Dendritic cell treated with granulocyte-macrophage colony-stimulating factor and Interleukin-4, amounts not matched to agents 40 ng/mL and 50 ng/mL, for 4 days (primary cell): ENCODE measurements at regions not wholly inside any gene's neighbourhood (a gene's known extent, or its start where the extent isn't known, plus 50 kb on each side); places are given as distances from the start of the nearest gene placed in this dataset.

Experiments
- H3K27ac Mint-ChIP-seq: one replicate; pipeline ENCODE4 v1.8.0; 2022; ENCODE audit warnings: mild to moderate bottlenecking, mixed read lengths
- H3K27me3 Mint-ChIP-seq: one replicate; pipeline ENCODE4 v1.8.0; 2022; ENCODE audit warnings: mild to moderate bottlenecking, mixed read lengths
- H3K36me3 Mint-ChIP-seq: one replicate; pipeline ENCODE4 v1.8.0; 2022; ENCODE audit warnings: low read depth, mixed read lengths
- H3K4me1 Mint-ChIP-seq: one replicate; pipeline ENCODE4 v1.8.0; 2022; ENCODE audit warnings: low read depth, mixed read lengths
- H3K4me3 Mint-ChIP-seq: one replicate; pipeline ENCODE4 v1.8.0; 2022; ENCODE audit warnings: mild to moderate bottlenecking, moderate library complexity, mixed read lengths
- H3K9me3 Mint-ChIP-seq: one replicate; pipeline ENCODE4 v1.8.0; 2022; ENCODE audit warnings: mixed read lengths
- intact Hi-C: fragments of 100-400 bp; cut with micrococcal nuclease; formaldehyde crosslinking; loops from one replicate; pipeline ENCODE4 v1.15.0; 2022

- no peak overlapping the region for H3K4me3 Mint-ChIP-seq
- no peaks in the 10 kb centered on the region for H3K36me3 Mint-ChIP-seq
- intact Hi-C loops, result no loop called here
- H3K27me3 Mint-ChIP-seq, result peaks cover 8% of the 10 kb centered on the region
- no peaks in the 10 kb centered on the region for H3K4me1 Mint-ChIP-seq
- no peak overlapping the region for H3K27ac Mint-ChIP-seq
- H3K9me3 Mint-ChIP-seq, result no peaks in the 10 kb centered on the region
These were observed 86.5 kb downstream of the INHBB start for GRCh38 chr2:120432293-120432975.

- H3K27ac Mint-ChIP-seq, result no peak overlapping the region
- H3K27me3 Mint-ChIP-seq, result peaks cover 8% of the 10 kb centered on the region
- H3K9me3 Mint-ChIP-seq, result no peaks in the 10 kb centered on the region
- no peaks in the 10 kb centered on the region for H3K4me1 Mint-ChIP-seq
- no peak overlapping the region for H3K4me3 Mint-ChIP-seq
- H3K36me3 Mint-ChIP-seq, result no peaks in the 10 kb centered on the region
- intact Hi-C loops, result no loop called here
These were observed 87.3 kb downstream of the INHBB start for GRCh38 chr2:120432976-120433815.

- Mint-ChIP-seq H3K4me3 (no peak overlapping the region), H3K36me3 (no peaks in the 10 kb centered on the region), H3K27me3 (peaks cover 12% of the 10 kb centered on the region), H3K9me3 (no peaks in the 10 kb centered on the region), H3K27ac (no peak overlapping the region), H3K4me1 (no peaks in the 10 kb centered on the region)
- intact Hi-C loops, result no loop called here
These were observed 87.9 kb downstream of the INHBB start for GRCh38 chr2:120433816-120434290.

GRCh38 chr2:120434492-120435308 is 88.8 kb downstream of the INHBB start:
- Mint-ChIP-seq H3K4me3 (no peak overlapping the region), H3K27me3 (peaks cover 18% of the 10 kb centered on the region), H3K36me3 (no peaks in the 10 kb centered on the region), H3K27ac (no peak overlapping the region), H3K4me1 (no peaks in the 10 kb centered on the region), H3K9me3 (no peaks in the 10 kb centered on the region)
- intact Hi-C loops, result loop anchor here (5.0 kb wide), 1 partner anchor 92 kb away; no protein-coding TSS in a partner anchor

GRCh38 chr2:120435671-120436459 is 89.9 kb downstream of the INHBB start:
- Mint-ChIP-seq H3K27ac (no peak overlapping the region), H3K4me1 (no peaks in the 10 kb centered on the region), H3K4me3 (no peak overlapping the region), H3K36me3 (no peaks in the 10 kb centered on the region), H3K9me3 (no peaks in the 10 kb centered on the region), H3K27me3 (peaks cover 27% of the 10 kb centered on the region)
- intact Hi-C loops, result loop anchor here (5.0 kb wide), 1 partner anchor 94 kb away; no protein-coding TSS in a partner anchor

GRCh38 chr2:120436460-120436739 is 90.5 kb downstream of the INHBB start:
- no peak overlapping the region for H3K27ac Mint-ChIP-seq
- no peaks in the 10 kb centered on the region for H3K4me1 Mint-ChIP-seq
- no peak overlapping the region for H3K4me3 Mint-ChIP-seq
- H3K9me3 Mint-ChIP-seq, result no peaks in the 10 kb centered on the region
- intact Hi-C loops, result loop anchor here (5.0 kb wide), 1 partner anchor 94 kb away; no protein-coding TSS in a partner anchor
- peaks cover 32% of the 10 kb centered on the region for H3K27me3 Mint-ChIP-seq
- no peaks in the 10 kb centered on the region for H3K36me3 Mint-ChIP-seq

- intact Hi-C loops, result loop anchor here (5.0 kb wide), 1 partner anchor 95 kb away; no protein-coding TSS in a partner anchor
- H3K36me3 Mint-ChIP-seq, result no peaks in the 10 kb centered on the region
- no peak overlapping the region for H3K4me3 Mint-ChIP-seq
- no peaks in the 10 kb centered on the region for H3K9me3 Mint-ChIP-seq
- peaks cover 38% of the 10 kb centered on the region for H3K27me3 Mint-ChIP-seq
- H3K27ac Mint-ChIP-seq, result no peak overlapping the region
- H3K4me1 Mint-ChIP-seq, result no peaks in the 10 kb centered on the region
These were observed 91.1 kb downstream of the INHBB start for GRCh38 chr2:120436885-120437603.

- H3K36me3 Mint-ChIP-seq, result no peaks in the 10 kb centered on the region
- peaks cover 44% of the 10 kb centered on the region for H3K27me3 Mint-ChIP-seq
- H3K4me3 Mint-ChIP-seq, result no peak overlapping the region
- no peaks in the 10 kb centered on the region for H3K9me3 Mint-ChIP-seq
- H3K4me1 Mint-ChIP-seq, result no peaks in the 10 kb centered on the region
- no peak overlapping the region for H3K27ac Mint-ChIP-seq
- intact Hi-C loops, result loop anchor here (5.0 kb wide), 1 partner anchor 95 kb away; no protein-coding TSS in a partner anchor
These were observed 91.7 kb downstream of the INHBB start for GRCh38 chr2:120437604-120438000.

GRCh38 chr2:120438301-120439066 is 92.5 kb downstream of the INHBB start:
- intact Hi-C loops, result loop anchor here (5.0 kb wide), 1 partner anchor 96 kb away; no protein-coding TSS in a partner anchor
- no peak overlapping the region for H3K4me3 Mint-ChIP-seq
- H3K27me3 Mint-ChIP-seq, result peaks cover 51% of the 10 kb centered on the region
- no peaks in the 10 kb centered on the region for H3K36me3 Mint-ChIP-seq
- no peaks in the 10 kb centered on the region for H3K4me1 Mint-ChIP-seq
- H3K27ac Mint-ChIP-seq, result no peak overlapping the region
- no peaks in the 10 kb centered on the region for H3K9me3 Mint-ChIP-seq

- Mint-ChIP-seq H3K36me3 (no peaks in the 10 kb centered on the region), H3K9me3 (no peaks in the 10 kb centered on the region), H3K4me3 (no peak overlapping the region), H3K27me3 (peaks cover 57% of the 10 kb centered on the region), H3K4me1 (no peaks in the 10 kb centered on the region), H3K27ac (no peak overlapping the region)
- intact Hi-C loops, result loop anchor here (5.0 kb wide), 1 partner anchor 97 kb away; no protein-coding TSS in a partner anchor
These were observed 93.1 kb downstream of the INHBB start for GRCh38 chr2:120439067-120439368.

- H3K27me3 Mint-ChIP-seq, result peaks cover 64% of the 10 kb centered on the region
- H3K27ac Mint-ChIP-seq, result no peak overlapping the region
- H3K4me3 Mint-ChIP-seq, result no peak overlapping the region
- H3K9me3 Mint-ChIP-seq, result no peaks in the 10 kb centered on the region
- no peaks in the 10 kb centered on the region for H3K4me1 Mint-ChIP-seq
- H3K36me3 Mint-ChIP-seq, result no peaks in the 10 kb centered on the region
- intact Hi-C loops, result loop anchor here (5.0 kb wide), 1 partner anchor 98 kb away; no protein-coding TSS in a partner anchor
These were observed 93.9 kb downstream of the INHBB start for GRCh38 chr2:120439637-120440384.
